HG03196 (cell line): ENCODE measurements at regions not wholly inside any gene's neighbourhood (a gene's known extent, or its start where the extent isn't known, plus 50 kb on each side); places are given as distances from the start of the nearest gene placed in this dataset.

Experiments
- ATAC-seq: cut with Tn5 transposase; IDR thresholded peaks from one replicate; pipeline ENCODE4 v1.9.1; 2021; ENCODE audit not compliant: unreplicated experiment

DNA sequence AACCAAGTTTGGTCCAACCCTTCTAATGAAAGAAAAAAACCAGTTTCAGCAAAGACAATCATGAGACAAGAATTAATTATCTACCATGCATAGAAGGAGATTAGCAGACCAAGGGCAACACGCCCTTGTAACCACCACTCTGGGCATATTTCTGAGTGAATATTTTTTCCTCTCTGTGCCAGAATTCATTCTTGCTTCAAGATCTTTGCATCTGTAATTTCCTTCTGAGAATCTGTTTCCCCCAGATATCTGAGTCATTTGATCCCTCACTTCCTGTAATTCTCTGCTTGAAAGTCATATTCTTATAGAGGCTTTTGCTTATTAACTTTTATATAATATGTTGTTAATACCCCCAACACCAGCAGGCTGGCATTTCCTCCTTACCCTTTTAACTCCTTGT, 243.7 kb downstream of the SLC16A7 start:
- no peak for ATAC-seq

- no peak for ATAC-seq
Observed at GRCh38 chr12:59843260-59843843, 247.5 kb downstream of the SLC16A7 start.

GRCh38 chr12:59844750-59845149, 248.9 kb downstream of the SLC16A7 start:
- ATAC-seq, result no peak

- ATAC-seq, result no peak
Observed at GRCh38 chr12:59845293-59845692, 249.5 kb downstream of the SLC16A7 start.

- no peak for ATAC-seq
Observed at GRCh38 chr12:59847127-59847526, 251.3 kb downstream of the SLC16A7 start.

GRCh38 chr12:59850268-59850667, 254.4 kb downstream of the SLC16A7 start:
- ATAC-seq, result no peak

DNA sequence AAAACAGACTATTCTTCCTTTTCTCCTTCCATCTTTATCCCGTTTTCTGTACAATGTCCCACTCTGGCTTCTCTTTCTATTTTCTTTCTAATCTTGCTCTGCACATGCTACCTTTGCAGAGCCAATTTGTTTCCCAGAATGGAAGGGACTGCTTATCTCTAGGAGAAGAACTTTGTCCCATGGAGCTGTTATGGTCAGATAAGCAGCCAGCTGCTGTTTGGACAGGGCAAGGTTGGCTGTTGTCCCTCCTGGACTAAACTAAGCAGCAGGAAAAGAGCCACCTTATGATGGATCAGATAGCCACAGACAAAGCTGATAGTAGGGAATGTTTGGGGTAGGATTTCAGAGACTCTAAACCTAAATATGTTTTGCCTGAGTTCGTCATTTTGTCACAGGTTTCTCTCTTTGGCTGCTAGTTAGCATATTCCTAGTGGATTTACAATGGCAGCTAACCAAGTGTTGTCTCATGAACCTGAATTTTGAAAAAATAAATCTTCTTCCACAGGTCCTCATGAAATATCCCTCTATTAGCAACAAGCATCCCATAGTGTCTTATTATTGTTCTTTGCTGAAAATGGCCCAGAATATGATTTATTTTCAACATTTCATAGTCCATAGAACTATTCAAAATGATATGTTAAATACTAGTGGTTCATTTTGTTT, 262.8 kb downstream of the SLC16A7 start:
- ATAC-seq, result no peak

DNA sequence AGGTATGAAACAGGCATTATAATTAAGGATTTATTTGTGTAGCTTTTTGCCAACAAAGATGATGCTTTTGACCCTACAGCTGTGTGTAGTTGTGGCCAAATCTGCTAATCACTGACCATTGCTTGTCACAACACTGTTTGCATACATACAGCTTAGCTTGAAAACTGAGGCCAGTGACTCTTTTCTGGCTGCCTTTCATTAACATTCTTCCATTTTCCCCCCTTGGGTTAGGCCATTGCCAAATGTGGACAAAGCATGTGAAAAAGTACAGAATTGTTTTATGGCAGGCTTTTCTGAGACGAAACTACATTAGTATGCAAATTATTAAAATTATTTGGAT, 263.3 kb downstream of the SLC16A7 start:
- ATAC-seq, result no peak

DNA sequence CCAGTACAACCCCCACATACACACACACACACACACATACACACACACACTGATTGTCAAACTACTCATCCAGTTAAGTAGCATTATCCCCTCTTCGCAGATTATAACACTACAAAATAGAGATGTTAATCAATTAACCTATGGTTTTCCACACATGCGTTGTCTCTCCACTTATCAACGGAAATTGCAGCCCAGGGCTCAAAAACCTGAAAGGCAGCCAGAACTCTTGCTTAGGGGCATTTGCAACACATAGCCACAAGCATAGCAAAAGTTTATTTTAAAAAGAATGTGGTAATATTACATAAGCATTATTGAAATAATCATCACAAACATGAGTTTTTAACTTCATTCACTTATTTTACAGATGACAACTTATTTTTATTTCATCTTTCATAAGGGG, 265.8 kb downstream of the SLC16A7 start:
- no peak for ATAC-seq

DNA sequence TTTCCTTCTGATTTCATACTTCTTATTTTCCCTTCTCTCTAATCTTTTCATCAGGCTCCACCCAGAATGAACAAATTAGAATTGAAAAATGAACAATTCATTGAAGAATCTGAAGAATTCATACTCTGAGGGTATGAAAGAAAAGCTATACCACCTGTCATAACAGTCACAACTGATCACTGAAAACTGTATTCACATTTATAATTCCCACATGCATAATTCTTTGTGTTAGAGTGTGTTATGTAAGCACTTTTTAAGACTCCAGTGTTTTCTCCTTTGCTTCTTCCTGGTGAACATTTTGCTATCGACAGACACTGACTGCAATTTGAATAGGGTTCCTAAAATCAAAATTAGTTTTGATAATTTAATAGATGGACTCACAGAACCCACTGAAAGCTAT, 271.2 kb downstream of the SLC16A7 start:
- ATAC-seq, result no peak

DNA sequence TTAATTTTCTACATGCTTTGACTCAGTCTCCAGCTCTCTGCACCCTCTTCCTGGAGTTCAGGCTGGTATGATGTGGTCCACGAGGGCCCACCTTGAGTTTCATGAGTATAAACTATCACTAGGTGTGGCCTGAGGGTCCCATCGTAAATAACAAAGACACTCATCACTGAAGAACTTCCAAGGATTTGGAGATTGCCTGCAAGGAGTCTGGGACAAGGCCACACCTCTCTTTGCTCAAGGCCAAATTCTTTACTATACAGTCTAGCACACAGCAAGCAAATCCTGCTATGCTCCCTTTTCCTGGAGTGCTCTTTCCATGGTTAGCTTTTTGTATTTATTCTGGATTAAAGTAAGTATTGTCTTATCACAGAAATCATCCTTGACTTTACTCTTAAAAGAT, 271.9 kb downstream of the SLC16A7 start:
- ATAC-seq, result no peak

DNA sequence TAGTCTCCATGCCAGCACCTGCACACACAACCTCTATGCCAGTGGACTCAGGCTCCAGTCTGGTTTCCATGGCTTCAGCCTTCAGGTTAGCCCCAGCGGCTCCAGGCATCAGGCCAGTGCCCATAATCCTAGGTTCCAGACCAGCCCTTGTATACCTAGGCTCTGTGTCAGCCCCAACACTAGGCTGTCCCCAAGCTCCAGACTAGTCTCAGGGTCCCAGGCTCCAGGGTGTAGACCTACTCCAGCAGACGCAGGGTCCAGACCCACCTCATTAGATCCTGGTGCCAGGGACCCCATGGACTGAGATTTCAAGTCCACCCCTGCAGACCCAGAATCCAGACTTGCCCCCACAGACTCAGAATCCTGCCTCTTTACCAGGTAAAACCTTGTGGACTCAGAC, 275.9 kb downstream of the SLC16A7 start:
- no peak for ATAC-seq

DNA sequence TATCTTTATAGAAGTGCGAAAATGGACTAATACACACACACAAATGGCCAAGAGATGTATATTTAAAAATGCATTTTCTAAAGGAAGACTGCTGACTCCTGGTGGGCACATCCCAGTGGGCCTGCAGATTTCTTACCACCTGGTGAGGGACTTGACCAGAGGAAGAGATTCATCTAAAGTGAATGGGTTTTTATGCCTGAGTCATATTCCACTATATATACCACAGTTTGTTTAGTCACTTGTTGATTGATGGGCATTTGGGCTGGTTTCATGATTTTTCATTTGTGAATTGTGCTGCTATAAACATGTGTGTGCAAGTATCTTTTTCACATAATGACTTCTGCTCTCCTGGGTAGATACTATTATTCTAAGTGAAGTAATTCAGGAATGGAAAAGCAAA, 277.3 kb downstream of the SLC16A7 start:
- no peak for ATAC-seq

DNA sequence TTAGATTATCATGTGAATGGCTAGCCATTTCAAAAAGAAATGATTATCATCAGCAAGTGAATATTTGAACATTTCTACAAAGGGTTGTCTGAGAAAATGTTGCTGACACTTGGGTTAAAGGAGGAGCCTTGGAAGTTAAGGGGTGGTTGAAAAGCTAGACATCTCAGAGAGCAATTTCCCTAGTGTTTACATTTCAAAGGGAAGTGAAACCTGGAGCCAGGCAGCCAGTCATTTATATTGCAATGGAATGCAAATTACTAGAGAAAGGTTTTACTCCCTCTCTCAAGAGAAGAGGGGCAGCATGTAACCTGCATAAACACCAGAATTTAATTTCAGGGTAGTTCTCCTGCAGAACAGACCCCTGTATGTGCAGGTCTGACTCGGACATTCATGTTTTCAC, 279.0 kb downstream of the SLC16A7 start:
- no peak for ATAC-seq

DNA sequence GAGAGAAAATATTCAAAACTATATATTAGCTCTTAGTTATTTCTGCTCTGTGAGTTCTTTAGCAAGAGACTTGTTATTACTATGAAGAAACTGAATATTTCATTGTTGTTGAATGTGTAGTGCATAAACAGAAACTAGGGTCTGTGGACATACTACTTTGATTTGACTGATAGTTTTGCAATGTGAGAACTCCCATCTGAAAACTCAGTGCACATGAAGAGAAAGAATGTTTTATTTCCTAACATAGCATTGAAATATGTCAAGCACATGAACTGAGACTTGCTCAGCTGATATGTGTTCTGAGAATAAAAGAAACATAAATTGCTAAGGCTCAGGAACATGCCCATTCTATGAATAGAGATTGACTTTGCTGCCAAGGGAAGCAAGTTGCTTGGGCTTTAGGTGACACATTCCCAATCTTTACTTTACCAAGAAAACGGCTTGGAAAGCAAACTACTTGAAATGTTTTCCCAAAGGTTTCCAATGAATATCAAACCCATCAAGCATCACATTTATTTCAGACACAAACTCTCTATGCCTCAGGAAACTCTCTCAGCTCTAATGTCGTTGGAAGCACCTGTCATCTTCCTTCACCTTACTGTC, 290.4 kb downstream of the SLC16A7 start:
- ATAC-seq, result no peak

- ATAC-seq, result no peak
Observed at GRCh38 chr12:59887178-59887577, 291.3 kb downstream of the SLC16A7 start.

DNA sequence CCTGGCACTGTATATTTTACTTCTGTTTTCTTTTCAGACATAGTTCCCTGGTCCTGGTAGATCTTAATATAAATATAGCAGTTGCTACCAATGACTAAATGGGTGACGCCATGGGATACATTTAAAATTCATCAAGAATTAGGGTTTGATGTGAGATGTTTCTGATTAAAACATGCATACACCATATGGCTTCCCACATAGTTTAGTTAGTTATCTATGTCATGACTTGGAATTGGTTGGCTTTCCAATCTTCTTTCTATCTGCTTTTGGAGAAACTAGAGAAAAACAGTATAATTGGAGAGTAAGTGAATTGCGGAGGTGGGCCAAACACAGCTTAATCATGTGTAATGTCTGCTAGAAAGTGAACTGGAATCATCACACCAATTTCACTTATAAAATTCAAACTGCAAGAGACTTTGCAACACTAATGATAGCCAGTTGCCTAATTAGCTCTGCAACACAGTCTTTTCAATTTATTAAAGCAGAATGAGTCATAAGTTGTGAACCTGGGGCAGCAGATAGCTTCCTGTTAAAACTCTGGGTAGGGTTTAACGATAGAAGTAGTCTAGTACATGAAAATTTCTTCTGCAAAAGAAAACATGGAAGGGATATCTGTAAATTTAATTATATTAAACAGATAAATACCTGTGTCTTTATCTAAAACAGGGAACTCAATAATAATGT, 295.2 kb downstream of the SLC16A7 start:
- no peak for ATAC-seq

DNA sequence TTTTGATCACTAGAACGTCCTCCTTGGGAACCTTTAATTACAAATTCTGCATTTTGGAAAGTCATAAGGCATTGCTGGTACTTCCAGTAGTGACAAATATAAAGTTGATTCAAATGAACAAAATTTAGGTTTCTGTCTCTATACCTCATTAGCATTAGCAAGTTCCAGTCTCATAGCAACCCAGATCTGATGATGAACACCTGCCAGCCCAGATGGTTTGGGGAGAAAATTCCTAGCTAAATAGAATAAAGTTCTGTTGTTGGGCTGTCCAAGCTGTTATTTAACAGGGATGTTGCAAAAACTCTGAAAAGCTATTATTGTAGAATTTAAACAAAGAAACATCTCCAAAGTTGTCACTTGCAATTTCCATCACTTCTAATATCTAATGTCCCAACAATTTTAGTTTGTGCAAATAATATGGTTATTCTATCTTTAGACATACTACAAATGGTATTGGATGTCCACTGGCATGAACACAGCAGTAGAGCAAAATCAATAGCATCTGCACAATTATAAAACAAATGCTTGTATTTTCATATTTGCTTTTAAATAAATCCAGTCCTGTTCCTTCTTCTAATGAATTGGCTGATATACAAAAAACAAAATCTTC, 299.4 kb downstream of the SLC16A7 start:
- no peak for ATAC-seq

GRCh38 chr12:59904874-59905521, 309.2 kb downstream of the SLC16A7 start:
- no peak for ATAC-seq

DNA sequence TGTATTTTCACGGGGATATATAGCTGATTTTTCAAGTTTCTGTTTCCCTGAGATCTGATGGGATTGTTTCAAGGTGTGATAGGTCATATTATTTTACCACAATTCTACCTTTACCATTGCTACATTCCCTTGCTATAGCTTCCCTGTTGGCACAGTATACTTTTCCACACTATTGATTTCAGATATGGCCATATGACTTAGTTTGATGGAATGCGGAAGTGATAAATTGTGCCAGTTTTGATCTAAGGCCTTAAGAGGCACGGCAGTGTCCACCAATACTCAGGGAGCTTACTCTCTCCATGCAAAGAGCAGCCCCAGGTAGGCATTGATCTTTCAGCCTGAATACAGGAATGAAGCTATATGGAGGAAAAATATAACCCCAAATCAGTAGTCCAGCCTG, 315.7 kb downstream of the SLC16A7 start:
- ATAC-seq, result no peak

DNA sequence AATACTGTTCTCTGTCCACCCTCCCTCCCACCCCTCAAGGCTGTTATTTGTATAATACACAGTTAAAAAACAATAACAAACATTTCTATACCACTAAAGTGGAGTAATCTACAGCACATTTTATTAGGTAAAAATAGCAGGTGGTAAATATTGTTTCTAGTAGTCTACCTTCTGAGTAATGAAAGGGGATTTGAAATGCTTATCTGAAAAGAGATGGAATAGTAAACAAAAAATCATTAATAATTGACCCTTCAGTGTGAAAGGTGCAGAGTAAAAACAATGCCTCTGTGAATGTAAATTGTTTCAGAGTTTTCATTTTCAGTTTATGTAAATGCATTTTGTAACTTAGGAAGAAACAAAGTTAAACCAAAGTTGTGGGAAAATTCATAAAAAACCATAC, 321.2 kb downstream of the SLC16A7 start:
- no peak for ATAC-seq
